Stimulated activated CD8-positive, alpha-beta memory T cell treated with anti-CD3 and anti-CD28 coated beads, Interleukin-12 subunit alpha, Interleukin-12 subunit beta, amount 100 ng/mL, for 1 hour (primary cell): ENCODE measurements at regions not wholly inside any gene's neighbourhood (a gene's known extent, or its start where the extent isn't known, plus 50 kb on each side); places are given as distances from the start of the nearest gene placed in this dataset.
A peak's percentile ranks its signal among the peaks of the same experiment; 100 is the strongest.

Experiments used
- DNase-seq: peaks from one replicate; pipeline ENCODE4 v3.0.0-alpha.2; 2020; ENCODE audit warnings: low read depth

DNA sequence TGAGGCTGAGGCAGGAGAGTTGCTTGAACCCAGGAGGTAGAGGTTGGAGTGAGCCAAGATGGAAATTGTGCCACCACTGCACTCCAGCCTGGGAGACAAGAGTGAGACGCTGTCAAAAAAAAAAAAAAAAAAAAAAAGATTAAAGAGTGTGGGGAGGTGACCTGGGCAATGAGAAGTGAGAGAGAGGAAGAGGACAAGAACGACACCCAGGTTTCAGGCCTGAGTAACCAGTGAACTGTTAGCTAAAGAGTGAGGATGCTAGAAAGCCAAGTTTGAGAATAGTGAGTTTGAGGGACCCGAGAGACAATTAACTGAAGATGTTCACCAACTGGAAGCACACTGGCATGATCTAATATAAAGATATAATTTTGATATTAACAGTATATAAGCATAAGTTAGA is 85.4 kb upstream of the TNFAIP3 start:
- DNase-seq: no peak

DNA sequence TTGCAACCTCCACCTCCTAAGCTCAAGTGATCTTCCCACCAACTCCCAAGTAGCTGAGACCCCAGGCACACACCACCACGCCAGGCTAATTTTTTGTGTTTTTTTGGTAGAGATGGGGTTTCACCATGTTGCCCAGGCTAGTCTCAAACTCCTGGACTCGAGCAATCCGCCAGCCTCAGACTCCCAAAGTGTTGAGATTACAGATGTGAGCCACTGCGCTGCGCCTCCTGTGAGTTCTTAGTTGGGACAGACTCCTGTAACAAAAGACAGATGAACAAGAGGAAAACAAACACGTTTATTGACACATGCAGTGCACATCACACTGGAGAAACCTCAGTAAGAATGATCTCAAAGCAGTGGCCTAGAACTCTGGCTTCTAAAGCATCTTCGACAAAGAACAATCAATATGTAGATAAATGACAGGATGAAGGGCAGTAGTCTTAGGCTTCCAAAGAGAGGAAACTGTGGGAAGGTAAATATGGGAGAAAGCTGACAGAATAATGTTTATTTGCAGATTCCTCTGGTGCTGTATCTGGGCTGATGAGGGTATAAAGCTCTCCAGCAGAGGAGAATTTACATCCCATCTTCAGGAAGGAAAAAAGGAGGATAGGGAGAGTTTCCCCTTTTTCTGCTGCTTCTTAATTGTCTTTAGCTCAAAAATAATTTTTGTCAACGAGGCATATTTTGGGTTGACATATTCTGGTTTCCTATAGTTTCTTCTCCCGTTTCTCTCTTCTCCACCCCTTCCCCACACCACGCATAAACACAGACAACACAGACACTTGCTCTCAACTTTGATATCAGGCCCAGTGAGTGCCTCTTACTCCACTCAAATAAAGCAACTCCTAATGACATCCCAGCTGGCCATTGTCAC is 84.7 kb upstream of the TNFAIP3 start:
- DNase-seq: no peak

DNA sequence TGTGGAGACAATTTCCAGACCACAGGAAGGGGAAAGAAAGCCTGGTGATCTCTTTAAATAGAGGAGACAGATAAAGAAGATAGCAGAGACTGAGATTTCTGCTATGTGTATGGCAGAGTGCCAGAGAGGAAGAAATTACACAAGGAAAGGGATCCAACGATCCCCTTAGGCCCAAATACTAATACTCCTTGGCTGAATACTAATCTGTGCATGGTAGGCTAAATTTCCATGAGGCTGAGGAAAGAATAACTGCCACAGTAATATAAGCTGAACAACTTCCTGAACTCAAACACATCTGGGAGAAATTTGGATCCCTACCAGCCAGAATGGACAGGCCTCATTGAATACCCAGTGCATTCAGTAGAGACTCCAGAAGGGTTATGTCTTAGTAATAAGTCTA is 83.3 kb upstream of the TNFAIP3 start:
- DNase-seq: no peak

DNA sequence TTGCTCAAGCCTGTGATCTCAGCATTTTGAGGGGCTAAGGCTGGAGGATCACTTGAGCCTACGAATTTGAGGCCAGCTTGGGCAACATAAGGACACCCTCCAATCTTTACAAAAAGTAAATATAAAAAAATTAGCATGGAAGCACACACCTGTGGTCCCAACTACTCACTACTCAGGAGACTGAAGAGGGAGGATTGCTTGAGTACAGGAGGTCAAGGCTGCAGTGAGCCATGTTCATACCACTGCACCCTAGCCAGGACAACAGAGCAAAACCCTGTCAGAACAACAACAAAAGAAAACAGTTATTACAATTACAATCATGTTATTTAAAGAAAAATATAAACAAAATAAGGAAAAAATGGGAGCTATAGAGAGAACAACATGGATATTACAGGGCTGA is 82.5 kb upstream of the TNFAIP3 start:
- no peak for DNase-seq

DNA sequence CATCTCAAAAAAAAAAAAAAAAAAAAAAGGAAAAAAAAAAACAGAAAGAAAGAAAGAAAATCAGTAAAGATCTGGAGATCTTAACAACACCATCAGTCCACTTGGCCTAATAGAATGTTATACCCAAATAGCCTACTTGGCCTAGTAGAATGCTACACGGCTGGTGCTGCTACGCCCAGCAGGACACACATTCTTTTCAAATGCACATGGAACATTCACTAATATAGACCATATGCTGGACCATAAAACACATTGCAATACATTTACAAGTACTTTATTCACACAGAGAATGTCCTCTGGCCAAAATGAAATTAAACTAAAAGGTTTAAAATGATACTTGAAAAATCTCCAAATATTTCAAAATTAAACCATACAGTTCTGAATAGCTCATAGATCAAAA is 80.0 kb upstream of the TNFAIP3 start:
- DNase-seq: no peak

DNA sequence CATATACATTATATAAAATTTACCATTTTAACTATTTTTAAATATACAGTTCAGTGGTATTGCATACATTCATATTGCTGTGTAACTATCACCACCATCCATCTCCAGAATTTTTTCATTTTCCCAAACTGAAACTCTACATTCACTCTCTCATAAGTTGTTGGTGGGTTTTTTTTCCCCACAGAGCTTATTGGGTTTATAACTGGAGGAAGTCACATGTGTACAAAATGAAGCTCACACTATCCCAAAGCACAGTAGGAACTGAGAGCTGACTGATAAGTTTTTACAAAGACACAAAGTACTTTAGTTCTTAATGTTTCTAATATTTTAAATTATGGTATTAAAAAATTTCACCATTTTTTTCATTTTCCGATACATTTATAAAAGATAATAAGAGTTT is 78.8 kb upstream of the TNFAIP3 start:
- DNase-seq: no peak

DNA sequence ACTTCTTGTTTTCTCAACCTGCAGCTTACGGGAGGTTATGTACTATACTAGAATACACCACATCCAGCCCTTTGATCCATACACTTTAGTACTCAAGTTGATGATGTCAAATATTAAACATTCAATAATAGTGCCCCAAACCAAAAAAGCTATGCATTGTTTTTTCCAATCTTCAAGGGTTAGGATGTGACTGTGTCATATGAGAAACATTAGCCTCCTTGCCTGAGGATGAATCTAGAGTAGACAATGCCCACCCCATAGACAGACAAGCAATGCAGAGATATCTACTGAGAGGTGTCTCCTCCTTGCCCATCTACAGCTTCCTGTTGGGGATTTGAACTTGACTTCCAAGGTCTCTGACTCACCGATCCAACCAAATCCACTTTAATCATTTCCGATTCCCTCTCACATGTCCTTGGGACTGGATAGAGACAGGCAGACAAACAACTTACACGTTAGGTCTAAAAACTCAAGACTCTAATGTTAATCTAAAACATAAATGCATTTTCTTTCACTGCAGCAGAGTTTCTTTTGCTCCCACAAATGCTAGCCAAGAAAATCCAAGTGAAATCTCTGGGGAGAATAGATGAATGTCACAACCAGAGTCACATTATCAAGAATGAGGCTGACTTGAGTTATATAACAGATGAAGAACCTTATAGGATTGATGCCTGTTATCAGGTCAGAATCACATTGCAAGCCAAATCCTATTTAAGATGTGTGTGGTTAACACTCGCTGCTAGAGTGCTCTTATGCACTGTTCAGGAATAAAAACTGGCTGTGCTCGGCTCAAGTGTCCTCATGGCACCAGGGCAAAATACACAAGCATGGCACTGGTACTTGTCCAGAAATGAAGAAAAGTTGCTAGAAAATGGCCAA is 75.5 kb upstream of the TNFAIP3 start:
- DNase-seq: no peak

DNA sequence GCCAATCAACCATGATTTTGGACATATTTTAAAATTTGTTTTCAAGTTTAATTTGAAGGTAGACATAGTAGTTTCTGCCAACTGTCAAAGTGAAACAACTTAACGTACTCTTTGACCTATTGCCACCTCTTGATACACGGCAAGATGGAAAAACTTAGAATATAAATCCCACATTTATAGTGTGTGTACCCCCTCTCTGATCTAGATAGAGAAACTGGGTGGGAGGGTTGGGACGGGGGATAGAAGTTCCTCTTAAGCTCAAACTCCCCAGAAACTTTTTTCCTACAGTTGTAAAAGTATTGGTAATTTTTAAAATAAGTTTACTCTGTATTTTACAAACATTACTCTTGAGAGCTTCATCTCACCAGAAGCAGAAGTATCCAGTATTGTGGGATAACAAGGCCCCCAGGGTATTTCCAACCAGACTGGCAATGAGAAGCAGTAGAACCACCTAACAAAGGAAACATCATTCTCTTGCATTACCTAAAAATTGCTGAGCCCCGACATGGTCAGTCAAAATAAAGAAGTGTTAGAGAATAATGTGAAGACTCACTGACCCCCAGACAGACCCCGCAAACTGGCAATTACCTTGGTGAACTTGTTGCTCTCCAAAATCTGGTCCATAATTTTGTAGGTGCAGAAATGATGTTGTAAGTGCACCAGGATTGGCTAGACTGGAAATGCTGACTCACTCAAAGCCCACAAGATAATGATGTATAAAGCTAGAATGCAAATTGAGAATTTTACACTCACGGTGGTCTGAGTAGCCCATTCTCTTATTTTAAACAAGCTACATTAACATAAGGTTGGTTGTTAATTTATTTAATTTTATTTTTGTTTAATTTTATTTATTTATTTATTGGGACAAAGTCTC is 74.7 kb upstream of the TNFAIP3 start:
- DNase-seq: no peak

DNA sequence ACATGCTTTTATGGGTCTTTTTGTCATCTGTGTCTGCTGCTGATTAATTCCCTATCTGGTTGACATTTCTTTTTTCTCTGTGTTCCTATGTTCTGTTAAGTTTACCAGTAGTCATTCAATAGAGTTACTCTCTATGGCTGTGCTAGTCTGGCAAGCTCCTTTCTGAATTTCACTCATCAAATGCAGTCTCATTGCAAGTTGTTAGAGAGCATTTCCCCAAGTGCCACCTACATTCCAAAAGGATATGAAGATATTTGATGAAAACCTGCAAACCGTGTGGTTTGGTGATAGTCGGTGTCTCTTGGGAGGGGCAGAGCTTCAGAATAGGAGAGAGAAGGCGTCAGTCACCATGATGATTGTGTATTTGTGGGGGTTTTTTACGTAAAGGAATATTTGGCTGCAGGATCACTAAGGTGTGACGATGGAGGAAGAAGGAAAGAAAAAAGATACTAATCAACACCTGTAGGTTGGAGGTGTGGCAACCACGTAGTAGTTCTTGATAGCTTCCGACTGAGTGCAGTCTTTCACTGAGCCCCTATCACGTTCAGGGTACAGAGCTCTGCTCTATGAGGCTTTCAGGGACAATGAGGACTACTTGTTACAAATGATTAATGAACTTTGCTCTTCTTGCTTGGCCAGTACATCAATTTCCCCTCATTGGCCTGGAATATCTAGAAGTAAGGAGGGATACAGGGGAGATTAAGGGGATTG is 73.1 kb upstream of the TNFAIP3 start:
- no peak for DNase-seq

DNA sequence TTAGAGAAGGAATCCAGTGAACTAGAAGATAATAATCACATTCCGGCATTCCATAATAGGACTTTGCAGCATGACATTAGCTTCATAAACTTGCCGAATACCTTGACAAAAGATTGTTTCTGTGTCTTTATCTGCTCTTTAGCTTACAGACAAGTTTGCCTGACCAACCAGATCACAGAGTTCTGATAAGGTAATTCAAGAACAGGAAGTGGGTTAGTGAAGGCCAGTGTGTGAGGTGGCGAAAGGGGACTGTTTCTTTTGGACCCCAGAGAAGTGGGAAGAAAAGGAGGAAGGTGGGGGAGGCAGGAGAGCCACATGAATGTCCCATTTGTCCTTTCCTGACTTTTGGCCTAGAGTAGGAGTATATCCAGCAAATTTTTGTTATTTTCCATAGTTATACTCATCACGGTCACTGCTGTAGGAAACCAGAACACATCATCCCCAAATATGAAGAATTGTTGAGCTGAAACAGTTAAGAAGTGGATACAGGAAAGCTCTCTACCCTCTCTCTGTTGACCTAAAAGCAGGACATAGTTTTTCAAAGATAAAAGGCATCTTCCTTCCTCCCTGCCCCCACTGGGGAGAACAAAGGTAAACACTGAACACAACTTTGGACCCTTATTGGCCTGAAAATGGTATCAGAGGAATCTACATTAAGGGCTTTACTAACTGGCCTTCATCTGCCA is 72.4 kb upstream of the TNFAIP3 start:
- DNase-seq: no peak

DNA sequence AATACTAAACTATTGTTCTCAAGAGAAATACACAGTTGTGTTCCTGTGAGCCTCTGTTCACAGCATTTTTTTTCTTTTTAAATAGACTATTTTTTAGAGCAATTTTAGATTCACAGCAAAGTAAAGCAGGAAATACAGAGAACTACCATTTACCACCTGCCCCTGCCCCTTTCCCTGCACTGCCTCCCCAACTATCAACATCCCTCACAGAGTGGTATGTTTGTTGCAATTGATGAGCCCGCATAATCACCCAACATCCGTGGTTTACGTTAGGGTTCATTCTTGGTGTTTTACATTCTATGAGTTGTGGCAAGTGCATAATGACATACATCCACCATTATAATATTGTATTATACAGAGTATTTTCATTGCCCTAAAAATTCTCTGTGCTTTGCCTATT is 71.6 kb upstream of the TNFAIP3 start:
- DNase-seq: no peak

DNA sequence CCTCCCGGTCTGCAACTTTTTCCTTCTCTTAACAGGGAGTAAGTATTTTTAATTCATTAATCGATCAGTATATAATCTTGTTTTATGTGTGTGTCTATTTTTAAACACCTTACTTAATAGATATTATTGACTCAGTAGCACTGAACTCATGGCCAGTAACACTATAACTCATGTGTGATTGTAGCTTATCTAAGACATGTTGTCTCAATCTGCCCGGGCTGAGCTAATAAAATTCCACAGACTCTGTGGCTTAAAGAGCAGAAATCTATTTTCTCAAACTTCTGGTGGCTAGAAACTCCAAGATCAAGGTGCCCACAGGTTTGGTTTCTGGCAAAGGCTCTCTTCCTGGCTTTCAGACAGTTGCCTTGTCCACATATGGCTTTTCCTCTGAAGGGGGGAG is 68.8 kb upstream of the TNFAIP3 start:
- DNase-seq: no peak

DNA sequence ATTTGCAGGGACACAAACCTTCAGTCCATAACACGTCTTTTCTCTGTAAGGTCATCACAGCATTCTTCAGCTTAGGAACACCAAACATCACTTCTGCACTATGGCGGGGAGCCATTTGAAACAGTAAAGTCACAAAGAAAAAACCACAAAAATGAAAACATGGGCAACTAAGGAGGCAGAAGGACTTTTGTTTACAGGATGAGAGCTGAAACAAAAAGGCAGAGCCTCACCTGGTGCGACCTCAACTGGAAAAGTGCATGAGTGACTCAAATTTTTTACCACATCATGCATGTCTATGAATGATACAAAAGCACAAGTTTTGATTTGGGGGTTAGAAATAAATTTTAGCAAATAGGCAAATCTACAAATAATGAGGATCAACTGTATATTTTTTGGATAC is 68.2 kb upstream of the TNFAIP3 start:
- no peak for DNase-seq

DNA sequence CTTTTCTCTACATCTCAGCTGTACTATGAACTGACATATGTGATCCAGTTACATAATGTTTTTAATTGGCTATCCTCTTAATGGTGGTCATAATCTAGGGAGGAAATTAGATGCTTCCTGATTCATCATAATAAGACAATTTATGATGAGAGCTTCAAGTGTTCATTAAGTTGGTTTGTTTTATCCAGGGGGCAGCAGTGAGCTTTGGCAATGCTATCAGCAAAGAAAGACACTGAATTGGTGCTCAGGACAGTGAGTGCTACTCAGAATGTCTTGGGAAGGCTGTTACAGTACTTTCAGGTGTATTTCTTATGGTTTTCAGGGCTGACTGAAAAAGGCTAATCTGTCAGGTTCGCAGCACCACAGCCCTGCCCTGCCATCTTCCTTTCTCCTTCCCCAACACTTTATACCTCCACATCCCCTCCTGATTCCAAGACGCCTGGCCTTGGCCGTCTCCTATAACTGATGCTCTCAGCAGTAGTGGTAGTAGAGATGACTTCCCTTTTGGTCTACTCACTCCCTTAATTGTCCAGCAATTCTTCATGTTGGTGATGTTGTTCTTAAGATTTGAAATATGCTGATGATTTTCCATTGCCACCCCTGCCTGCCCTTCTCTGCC is 67.0 kb upstream of the TNFAIP3 start:
- peak; percentile 46 for DNase-seq

DNA sequence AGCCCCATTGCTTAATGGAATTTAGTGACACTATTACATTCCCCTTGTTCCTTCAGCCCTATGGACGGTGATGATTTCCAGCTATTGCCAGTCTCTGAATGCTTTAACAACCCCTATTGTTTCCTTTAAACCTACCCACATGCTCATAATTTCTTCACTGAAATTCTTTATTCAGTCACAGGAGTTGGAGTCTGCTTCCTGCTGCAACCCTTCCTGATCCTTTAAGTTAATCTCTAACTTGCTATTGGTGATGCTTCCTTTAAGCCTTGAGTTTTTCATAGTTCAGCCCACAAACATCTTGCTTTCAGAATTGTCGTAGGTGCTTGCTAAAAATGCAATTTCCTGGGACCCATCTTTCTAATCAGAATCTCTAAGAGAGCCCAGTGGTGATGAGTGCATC is 66.3 kb upstream of the TNFAIP3 start:
- no peak for DNase-seq

DNA sequence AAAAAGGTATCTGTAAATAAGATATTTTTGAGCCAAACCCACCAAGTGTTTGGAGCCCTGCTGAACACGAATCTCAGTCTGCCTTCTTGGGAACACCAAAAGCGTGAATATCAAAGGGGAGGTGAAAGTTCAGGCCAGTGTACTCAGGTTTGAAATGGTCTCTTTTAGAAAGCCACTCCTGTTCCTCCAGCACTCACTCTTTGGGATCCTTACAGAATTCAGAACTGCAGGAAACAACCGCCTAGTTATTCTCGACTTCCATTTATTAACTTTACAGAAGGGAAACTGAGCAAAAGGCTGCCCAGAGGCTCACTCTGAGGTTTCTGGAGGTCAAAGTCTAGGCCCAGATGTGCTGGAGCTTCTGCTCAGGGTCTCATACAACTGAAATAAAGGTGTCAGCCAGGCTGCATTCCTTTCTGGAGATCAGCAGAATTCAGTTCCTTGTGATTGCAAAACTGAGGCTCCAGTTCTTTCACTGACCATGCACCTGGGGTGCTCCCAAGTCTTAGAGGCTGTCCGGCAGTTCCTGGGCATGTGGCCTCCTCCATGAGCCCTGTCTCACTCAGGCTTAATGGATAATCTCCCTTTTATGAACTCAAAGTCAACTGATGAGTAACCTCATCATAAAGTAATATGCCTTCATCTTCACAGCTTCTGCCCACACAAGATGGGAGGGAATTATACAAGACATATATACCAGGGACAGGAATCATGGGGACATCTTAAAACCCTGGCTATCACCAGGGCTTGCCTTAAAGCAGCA is 65.5 kb upstream of the TNFAIP3 start:
- DNase-seq: no peak

DNA sequence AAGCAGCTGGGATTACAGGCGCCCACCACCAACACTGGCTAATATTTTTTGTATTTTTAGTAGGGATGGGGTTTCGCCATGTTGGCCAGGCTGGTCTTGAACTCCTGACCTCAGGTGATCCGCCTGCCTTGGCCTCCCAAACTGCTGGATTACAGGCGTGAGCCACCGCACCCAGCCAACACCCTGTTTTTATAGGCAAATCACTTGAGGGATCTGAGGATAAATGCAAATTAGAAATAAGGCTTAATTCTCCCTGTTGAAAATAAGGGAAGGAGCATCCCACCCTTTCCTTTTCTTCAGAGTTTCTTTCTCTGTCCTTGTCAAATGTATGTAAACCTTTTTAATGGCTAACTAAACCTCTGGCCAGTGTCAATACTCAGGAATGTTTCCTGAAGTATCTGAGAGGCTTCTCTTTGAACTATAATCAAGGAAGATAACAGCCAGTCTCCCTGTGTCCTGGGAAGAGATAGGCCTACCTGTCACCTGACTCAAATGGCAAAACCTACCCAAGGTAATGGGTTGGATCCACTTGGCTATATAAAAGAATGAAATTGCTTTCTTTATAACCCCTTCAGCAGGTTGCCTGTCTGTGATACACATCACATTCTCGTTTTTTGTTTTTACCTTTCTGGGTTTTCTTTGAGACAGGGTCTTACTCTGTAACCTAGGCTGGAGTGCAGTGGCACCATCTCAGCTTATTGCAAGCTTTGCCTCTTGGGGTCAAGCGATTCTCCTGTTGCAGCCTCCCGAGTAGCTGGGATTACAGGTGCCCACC is 64.5 kb upstream of the TNFAIP3 start:
- DNase-seq: no peak

DNA sequence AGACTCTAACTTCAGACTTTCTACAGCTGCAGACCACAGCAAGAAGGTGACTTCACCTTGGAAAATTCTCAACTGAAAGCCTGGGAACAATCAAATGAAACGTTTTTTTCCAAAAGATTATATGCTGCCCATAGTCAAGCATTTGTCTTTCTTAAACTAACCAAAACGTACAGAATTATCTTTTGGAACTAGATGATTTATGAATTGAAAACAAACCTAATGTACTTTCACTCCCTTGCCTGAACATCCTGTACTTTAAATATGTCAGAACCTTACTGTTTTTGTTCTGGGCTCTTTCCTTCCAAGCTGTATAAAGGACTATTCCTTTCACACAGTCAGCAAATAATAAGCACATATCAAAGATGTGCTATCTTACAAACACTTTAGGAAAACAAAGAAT is 62.4 kb upstream of the TNFAIP3 start:
- no peak for DNase-seq

DNA sequence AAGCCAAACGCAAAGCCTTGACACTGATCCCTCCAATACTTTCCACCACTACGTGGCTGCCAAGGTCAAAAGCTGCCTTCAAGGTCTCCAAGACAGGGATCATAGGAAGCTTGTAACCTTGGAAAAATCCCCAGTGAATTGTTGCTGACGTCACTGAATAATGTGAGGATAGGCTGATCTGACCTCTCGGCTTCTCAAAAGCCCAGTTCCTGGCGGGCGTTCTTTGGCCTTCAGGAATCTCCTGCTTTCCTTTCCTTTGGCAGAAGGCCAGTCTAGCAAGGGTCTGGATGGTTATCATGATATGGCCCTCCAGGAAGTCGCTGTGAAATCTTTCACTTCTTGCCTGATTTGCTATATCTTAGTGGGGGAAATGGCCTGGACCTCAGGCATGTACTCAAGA is 61.4 kb upstream of the TNFAIP3 start:
- no peak for DNase-seq
